WTC11 (cell line): ENCODE measurements at regions not wholly inside any gene's neighbourhood (a gene's known extent, or its start where the extent isn't known, plus 50 kb on each side); places are given as distances from the start of the nearest gene placed in this dataset.

Experiments
- ATAC-seq: fragments of 200-7000 bp; cut with Tn5 transposase; 2 replicates; pipeline ENCODE4 v1.10.0; 2021; ENCODE audit warnings: mild to moderate bottlenecking, moderate library complexity
- CTCF ChIA-PET: fragments of 300-600 bp; sonication (Branson Sonifier 250); formaldehyde crosslinking; loops from one replicate; lab custom pipeline; 2021; ENCODE audit warnings: antibody characterized with exemption; lab: Charles Lee
- POLR2A ChIA-PET: fragments of 350-600 bp; sonication (Branson Sonifier 250); formaldehyde crosslinking; loops from one replicate; lab custom pipeline; 2021; ENCODE audit warnings: antibody characterized with exemption; lab: Charles Lee
- DNase-seq: peaks from one replicate; pipeline ENCODE4 v3.0.0; 2021; ENCODE audit warnings: low spot score
- H3K27ac Mint-ChIP-seq: 2 replicates; pipeline ENCODE4 v1.8.0; 2021; ENCODE audit warnings: mixed read lengths
- H3K27me3 Mint-ChIP-seq: 2 replicates; pipeline ENCODE4 v1.8.0; 2021; ENCODE audit warnings: low read depth, mild to moderate bottlenecking, moderate library complexity, mixed read lengths
- H3K36me3 Mint-ChIP-seq: 2 replicates; pipeline ENCODE4 v1.8.0; 2021; ENCODE audit warnings: mixed read lengths
- H3K4me1 Mint-ChIP-seq: 2 replicates; pipeline ENCODE4 v1.8.0; 2022; ENCODE audit warnings: mixed read lengths
- H3K4me3 Mint-ChIP-seq: 2 replicates; pipeline ENCODE4 v1.8.0; 2021; ENCODE audit warnings: mild to moderate bottlenecking, moderate library complexity, mixed read lengths
- H3K9me3 Mint-ChIP-seq: 2 replicates; pipeline ENCODE4 v1.8.0; 2021; ENCODE audit warnings: mixed read lengths
- EMX1 ChIP-seq: fragments of 250-450 bp; sonication (Bioruptor Pico); IDR thresholded peaks from 2 replicates; pipeline ENCODE4 v1.8.0; 2021; ENCODE audit warnings: mild to moderate bottlenecking
- MYBL2 ChIP-seq: sonication (generic); formaldehyde crosslinking; IDR thresholded peaks from 2 replicates; pipeline ENCODE4 v1.8.1; 2023; ENCODE audit warnings: mild to moderate bottlenecking, moderate library complexity, missing genetic modification reagents
- STAT6 ChIP-seq: sonication (generic); formaldehyde crosslinking; conservative IDR thresholded peaks from 2 replicates; pipeline ENCODE4 v1.8.1; 2023; ENCODE audit warnings: mild to moderate bottlenecking, low read depth, missing genetic modification reagents, moderate library complexity
- USF2 ChIP-seq: sonication (generic); formaldehyde crosslinking; IDR thresholded peaks from 2 replicates; pipeline ENCODE4 v1.8.1; 2023; ENCODE audit warnings: mild to moderate bottlenecking, missing genetic modification reagents, moderate library complexity
- TF ChIP-seq, protein P1 (sequence below): sonication (generic); formaldehyde crosslinking; IDR thresholded peaks from 2 replicates; pipeline ENCODE4 v1.8.1; 2023; ENCODE audit warnings: mild to moderate bottlenecking, moderate library complexity, missing genetic modification reagents
- TF ChIP-seq, protein P2 (sequence below): fragments of 250-450 bp; sonication (Bioruptor Pico); conservative IDR thresholded peaks from 2 replicates; pipeline ENCODE4 v1.9.0; 2021; ENCODE audit warnings: mild to moderate bottlenecking
- TF ChIP-seq, protein P3 (sequence below): sonication (generic); formaldehyde crosslinking; IDR thresholded peaks from 2 replicates; pipeline ENCODE4 v1.8.1; 2022; ENCODE audit warnings: low read depth, mild to moderate bottlenecking, moderate library complexity, missing genetic modification reagents, borderline replicate concordance

GRCh38 chr2:101587251-101587650, 110.3 kb upstream of the MAP4K4 start:
- H3K27ac Mint-ChIP-seq, result no peak overlapping the region
- no peak for DNase-seq
- ChIA-PET CTCF (no interaction called here), POLR2A (no interaction called here)
- H3K4me3 Mint-ChIP-seq, result no peak overlapping the region
- H3K4me1 Mint-ChIP-seq, result no peaks in the 10 kb centered on the region
- ATAC-seq, result no peak
- H3K27me3 Mint-ChIP-seq, result no peaks in the 10 kb centered on the region
- no peak for TF ChIP-seq EMX1 (CRISPR knock-in tag)
- no peak for TF ChIP-seq STAT6
- TF ChIP-seq MYBL2 (CRISPR knock-in tag), result no peak
- H3K9me3 Mint-ChIP-seq, result peaks cover 20% of the 10 kb centered on the region
- no peaks in the 10 kb centered on the region for H3K36me3 Mint-ChIP-seq

- POLR2A ChIA-PET, result no interaction called here
- Mint-ChIP-seq H3K36me3 (no peaks in the 10 kb centered on the region), H3K9me3 (peaks cover 16% of the 10 kb centered on the region), H3K4me1 (no peaks in the 10 kb centered on the region), H3K27me3 (no peaks in the 10 kb centered on the region), H3K4me3 (no peak overlapping the region)
- ATAC-seq (no peak), DNase-seq (no peak)
- CTCF ChIA-PET, result no interaction called here
- no peak for TF ChIP-seq USF2 (CRISPR knock-in tag)
- TF ChIP-seq, all 79 proteins: peak for 0
- H3K27ac Mint-ChIP-seq, result no peak overlapping the region
Observed at GRCh38 chr2:101583861-101584260, 108.9 kb upstream of the RFX8 start.

DNA sequence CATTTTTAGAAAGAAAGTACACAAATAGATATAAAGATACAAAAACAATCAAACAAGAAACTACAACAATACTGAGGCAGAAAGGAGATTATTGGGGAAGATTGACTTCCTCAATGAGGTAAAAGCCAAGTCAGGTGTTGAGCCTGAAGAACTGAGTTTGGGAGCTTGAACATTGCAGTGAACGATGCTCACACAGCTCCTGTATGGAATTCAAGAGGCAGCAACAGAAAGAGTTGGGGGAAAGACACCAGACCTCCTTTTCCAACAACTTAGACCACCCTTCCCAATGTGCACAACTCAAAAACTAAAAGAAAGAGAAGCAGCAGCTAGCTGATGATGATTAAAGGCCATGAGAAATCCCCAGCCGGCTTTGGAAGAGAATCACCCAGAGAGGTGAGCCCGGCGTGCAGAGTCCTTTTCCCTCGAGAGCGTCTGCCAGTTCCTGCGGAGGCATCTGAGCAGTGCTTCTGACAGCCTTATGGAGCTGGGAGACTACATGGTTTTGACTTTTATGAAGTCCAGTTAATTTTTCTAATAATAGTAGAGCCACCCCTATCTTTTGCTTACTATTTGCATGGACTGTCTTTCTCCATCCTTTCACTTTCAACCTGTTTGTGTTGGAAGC, 106.9 kb upstream of the RFX8 start:
- H3K27ac Mint-ChIP-seq, result no peak overlapping the region
- ATAC-seq (no peak), DNase-seq (no peak)
- TF ChIP-seq, protein P1, sequence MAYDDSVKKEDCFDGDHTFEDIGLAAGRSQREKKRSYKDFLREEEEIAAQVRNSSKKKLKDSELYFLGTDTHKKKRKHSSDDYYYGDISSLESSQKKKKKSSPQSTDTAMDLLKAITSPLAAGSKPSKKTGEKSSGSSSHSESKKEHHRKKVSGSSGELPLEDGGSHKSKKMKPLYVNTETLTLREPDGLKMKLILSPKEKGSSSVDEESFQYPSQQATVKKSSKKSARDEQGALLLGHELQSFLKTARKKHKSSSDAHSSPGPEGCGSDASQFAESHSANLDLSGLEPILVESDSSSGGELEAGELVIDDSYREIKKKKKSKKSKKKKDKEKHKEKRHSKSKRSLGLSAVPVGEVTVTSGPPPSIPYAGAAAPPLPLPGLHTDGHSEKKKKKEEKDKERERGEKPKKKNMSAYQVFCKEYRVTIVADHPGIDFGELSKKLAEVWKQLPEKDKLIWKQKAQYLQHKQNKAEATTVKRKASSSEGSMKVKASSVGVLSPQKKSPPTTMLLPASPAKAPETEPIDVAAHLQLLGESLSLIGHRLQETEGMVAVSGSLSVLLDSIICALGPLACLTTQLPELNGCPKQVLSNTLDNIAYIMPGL (CRISPR knock-in tag), result no peak
- TF ChIP-seq STAT6, result no peak
- TF ChIP-seq, protein P2, sequence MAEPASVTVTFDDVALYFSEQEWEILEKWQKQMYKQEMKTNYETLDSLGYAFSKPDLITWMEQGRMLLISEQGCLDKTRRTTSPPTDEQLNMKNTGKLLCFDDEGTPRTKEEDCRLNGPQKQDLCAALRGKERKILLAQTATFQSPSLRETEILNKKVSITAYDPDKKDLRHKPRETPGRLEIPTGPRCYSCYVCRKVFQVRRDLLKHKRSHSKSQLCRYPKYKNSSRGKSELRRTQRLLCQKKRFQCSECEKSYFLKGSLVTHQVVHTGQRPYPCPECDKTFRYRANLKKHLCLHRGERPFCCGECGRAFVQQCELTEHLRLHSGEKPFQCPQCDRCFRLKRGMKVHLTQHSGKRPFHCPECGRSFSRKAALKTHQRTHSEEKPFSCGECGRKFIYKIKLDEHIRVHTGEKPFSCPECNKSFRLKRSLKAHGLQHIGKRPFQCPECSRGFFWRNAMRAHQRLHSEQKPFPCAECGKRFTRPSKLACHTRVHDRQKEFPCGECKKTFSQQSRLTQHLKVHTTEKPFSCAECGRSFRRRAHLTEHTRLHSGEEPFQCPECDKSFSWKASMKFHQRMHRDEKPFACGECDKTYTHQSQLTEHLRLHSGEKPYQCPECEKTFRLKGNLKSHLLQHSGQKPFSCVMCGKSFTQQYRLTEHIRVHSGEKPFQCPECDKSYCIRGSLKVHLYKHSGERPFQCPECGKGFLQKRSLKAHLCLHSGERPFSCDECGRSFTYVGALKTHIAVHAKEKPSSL (CRISPR knock-in tag), result no peak
- no peak for TF ChIP-seq MYBL2 (CRISPR knock-in tag)
- TF ChIP-seq, protein P3, sequence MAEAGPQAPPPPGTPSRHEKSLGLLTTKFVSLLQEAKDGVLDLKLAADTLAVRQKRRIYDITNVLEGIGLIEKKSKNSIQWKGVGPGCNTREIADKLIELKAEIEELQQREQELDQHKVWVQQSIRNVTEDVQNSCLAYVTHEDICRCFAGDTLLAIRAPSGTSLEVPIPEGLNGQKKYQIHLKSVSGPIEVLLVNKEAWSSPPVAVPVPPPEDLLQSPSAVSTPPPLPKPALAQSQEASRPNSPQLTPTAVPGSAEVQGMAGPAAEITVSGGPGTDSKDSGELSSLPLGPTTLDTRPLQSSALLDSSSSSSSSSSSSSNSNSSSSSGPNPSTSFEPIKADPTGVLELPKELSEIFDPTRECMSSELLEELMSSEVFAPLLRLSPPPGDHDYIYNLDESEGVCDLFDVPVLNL (CRISPR knock-in tag), result no peak
- no peak for TF ChIP-seq USF2 (CRISPR knock-in tag)
- H3K9me3 Mint-ChIP-seq, result peaks cover 13% of the 10 kb centered on the region
- H3K4me1 Mint-ChIP-seq, result no peaks in the 10 kb centered on the region
- no peaks in the 10 kb centered on the region for H3K27me3 Mint-ChIP-seq
- ChIA-PET CTCF (no interaction called here), POLR2A (no interaction called here)
- H3K4me3 Mint-ChIP-seq, result no peak overlapping the region
- no peaks in the 10 kb centered on the region for H3K36me3 Mint-ChIP-seq
